GDM1 (cell line): ENCODE measurements at regions not wholly inside any gene's neighbourhood (a gene's known extent, or its start where the extent isn't known, plus 50 kb on each side); places are given as distances from the start of the nearest gene placed in this dataset.

ENCODE experiments used
- DNase-seq: peaks from one replicate; lab custom pipeline; 2025; lab: John Stamatoyannopoulos, UW

DNA sequence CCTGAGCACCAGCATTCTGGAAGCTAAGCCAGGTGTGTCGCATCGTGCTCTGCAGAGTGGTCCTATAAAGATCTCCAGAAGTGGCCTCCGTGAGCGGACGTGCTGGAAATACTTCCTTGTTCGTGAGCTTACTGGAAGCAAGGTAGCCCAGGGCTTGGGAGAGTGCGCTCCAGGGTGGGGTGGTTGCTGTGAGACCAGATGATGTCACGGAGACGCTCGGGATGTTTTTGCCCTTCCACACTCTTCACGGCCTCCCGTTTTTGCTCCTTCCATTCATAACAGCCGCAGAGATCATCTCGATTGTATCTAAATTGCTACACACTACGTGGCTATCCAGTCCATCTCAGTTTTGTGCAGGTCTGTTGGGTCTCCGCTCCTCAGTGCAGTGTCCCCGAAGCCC is 373.4 kb downstream of the THBS2 start:
- no peak for DNase-seq

DNA sequence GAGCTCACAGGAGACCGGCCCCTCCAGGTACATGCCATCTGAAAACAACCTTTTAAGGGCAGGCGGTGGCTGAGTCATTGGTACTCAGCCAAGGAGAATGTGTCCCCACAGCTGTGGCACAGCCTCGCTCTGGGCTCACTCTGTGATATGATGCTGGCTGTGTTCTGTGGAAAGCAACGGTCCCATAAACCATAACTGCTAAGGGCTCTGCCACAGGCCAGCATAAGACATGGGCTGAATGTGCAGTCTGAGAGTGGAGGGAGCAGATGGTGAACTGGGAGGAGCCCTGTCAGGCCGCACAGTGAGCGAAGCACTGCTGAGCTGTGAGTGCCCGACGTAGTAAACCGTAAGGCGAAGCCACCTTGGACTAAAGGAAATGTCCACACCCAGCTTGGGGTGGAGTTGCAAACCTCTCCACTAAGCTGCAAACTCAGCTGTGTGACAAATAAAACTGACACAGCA is 375.8 kb downstream of the THBS2 start:
- no peak for DNase-seq

DNA sequence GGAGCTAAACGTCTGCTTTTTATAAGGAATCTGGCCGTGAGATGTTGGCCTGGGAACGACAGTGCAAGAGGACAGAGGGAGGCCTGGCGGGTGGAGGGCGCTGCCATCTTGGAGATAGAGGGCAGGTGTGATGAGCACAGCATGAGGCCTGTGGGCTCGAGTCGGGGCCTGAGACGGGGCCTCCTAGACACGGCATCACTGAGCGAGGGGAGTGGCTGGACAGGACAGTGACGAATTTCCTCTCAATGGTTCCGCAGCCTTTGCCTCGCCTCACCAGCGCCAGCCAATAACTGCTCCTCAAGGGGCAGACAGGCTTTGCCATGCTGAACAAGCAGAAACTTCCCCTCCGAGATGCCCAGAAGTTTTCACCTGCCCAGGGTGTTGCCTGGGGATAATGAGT is 376.7 kb downstream of the THBS2 start:
- DNase-seq: no peak

DNA sequence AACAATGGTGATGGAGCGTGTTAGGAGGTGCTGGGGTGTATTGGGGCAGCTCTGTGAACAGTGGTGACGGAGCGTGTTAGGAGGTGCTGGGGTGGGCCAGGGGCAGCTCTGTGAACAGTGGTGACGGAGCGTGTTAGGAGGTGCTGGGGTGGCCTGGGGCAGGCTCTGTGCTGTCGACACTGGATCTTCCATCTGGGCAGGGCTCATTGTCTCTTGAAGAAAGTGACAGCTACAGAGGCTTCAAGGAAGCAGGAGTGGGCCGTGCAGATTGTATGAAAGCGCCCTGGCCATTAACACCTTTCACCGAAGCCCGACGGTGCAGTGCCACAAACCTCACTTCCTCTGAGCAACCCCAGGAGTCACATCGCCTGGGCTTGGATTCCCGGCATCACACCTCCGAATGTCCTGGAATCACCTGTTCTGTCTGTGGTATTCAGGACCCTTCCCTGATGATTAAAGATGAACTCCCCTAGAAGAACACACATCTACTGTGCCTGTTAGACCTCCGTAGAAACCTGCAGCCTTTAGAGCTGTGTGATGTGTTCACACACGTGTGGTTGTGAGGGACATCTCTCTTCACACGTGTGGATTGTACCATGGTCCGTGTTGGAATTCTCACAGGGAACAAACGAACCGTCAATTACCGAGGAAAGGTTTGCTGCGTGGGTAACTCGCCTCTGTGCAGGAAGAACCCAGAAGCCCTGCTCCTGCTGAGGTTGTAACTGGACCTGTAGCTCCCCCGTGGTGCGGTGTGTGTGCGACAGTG is 377.7 kb downstream of the THBS2 start:
- DNase-seq: no peak

DNA sequence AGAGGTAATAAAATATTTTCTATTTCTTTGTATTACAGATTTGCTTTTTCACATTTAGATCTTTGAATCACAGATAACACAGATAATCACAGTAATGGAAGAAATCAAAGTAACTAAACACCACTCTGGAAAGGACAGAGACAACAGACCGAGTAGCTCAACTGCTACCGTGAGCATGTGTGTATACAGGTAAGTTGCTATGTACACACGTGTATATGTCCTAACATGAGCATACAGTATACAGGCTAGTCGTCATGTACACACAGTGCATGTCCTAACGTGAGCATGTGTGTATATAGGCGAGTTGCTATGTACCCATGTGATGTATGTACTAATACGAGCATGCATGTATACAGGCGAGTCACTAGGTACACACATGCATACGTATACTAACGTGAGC is 379.0 kb downstream of the THBS2 start:
- no peak for DNase-seq

DNA sequence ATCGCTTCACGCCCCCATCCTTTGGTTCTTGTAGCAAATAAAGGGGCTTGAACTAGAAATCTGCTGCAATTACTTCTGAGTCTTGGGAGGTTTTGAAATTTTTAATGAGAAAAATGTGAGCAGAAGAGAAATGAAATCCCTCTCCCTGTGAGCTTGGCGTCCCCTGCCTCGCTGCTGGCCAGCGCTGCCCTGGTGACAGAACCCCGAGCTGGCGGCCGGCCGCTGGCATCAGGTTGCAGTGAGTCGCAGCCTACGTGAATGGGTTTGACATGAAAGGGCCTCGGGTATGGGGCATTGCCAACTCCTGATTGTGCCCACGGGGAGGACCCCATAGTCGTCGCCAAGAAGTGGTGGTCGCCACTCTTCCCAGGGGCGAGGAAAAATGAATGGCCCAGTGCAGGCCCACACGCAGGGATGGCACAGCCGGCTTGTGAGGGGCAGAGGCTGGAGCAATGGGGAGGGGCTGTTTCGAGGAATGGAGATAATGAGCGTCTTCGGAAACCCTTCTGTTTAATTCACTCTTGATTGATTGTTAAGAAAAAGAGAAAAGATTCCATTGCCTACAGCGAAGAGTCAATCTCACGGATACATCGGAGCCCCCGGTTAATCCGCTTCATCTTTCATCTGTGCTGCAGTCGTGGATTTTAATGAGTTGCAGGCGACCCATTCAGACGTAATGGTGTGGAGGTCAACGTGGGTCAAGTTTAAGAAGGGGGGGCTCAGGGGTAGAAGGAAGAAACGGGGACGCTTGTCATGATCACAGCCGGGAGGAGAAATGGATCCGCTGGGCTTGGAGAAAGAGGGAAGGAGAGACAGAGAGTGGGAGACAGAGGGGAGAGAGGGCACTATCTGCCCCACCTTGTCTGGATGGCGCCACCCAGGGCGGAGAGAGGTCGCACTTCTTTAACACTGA is 380.1 kb downstream of the THBS2 start:
- DNase-seq: no peak

DNA sequence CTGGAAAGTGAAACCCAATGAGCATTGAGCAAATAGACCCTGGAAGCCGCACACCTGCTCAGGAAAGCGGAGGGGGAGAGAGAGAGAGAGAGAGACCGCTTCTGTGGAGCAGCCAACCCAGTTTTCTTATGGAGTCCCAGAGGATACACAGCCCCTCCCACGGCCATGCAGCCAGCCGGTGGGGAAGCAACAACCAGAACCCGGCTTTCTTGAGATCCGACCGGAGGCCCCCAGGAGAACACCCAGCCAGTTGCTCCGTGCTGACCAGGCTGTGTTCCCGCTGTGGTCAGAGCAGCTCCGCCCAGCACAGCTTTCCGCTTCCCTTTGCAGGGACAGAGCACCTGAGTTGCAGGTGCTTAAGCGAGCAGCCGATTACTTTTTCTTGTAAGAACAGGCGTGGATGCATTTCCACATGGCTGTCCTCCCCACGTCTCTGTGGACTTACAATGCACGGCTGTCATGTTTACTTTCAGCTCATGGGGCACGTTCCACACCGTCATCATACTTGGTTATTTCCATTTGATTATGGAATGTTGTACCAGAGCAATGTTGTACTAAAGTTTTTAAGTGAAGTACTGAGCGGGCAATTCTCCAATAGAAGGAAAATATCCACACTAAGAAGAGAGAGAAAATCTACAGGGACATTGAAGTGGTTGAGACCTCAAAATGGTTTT is 381.9 kb downstream of the THBS2 start:
- no peak for DNase-seq

DNA sequence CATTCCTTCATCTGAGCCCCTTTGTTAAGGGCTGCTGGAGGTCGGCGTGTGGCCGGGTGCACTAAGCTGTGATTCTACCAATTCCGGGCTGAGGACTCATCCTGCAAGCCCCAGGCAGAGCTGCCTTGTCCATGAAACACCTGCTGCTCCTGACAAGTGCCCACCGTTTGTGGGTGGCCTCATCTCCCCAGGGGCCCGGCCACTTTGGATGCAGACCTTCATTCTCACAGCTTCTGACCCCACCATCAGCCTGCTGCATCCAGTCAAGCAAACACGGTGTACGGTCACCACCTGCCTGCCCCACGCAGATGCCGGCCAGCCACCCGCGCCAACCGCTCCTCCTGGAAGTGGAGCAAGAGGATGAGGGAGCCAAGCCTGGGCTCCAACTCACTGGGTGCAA is 382.7 kb downstream of the THBS2 start:
- no peak for DNase-seq

DNA sequence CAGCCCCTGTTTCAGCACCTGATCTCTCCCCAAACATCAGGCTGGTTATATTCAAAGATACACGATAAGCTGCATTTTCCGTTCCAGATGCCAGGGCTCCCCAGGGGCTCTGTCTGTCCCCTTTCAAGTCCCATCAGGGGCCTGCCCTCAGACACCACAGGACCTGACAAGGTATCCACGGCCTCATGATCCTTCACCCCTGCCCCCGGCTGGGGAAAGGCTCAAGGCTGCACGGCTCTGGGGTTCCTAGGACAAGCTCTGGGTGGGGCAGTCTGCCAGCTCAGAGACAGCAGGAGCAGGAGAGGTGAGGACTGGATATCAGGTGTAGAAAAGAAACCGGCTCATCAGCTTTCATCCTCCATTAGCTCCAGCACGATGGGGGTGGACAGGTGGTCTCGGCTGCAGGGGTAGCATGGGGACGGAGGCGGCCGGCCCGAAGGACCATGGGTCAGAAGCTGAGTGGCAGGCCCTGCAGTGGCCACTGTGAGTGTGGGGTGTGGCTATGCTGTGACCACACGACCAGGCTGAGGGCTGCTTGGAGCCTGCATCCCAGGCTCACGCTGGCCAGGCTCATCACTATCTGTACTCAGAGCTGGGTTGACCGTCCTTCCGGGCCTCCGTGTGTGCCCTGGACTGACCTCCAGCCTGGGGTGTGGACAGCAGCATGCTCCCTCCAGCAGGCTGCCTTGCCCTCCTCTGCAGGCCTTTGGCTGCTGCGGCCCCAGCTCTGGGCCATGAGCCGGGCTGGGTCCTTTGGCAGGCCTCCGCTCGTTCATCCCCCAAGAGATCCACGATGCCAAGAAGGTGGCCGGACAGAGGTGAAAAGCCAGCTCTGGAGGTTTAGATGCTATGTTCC is 386.2 kb downstream of the THBS2 start:
- DNase-seq: no peak

DNA sequence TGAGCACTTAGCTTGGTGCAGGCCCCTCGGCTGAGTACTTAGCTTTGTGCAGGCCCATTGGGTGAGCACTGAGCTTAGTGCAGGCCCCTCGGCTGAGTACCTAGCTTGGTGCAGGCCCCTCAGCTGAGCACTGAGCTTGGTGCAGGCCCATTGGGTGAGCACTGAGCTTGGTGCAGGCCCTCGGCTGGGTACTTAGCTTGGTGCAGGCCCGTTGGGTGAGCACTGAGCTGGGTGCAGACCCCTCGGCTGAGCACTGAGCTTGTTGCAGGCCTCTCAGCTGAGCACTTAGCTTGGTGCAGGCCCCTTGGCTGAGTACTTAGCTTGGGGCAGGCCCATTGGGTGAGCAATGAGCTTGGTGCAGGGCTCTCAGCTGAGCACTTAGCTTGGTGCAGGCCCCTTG is 387.1 kb downstream of the THBS2 start:
- no peak for DNase-seq

DNA sequence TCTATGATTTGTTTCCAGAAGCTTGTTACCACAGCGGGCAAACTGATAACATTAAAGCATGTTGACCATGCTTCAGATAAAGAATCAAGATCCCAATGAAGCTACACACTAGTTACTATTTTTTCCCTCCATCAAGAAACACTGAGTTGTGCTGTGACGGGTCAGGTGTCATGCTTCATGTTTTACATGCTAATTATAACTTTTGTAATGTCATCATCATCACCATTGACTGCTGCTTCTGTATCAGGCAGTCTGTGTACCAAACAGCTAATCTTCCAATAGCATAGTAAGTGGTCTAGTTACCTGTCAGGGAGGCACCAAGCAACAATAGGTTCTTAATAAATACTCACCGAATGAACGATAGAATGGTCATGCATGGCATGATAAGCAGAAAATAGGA is 388.1 kb downstream of the THBS2 start:
- DNase-seq: no peak

DNA sequence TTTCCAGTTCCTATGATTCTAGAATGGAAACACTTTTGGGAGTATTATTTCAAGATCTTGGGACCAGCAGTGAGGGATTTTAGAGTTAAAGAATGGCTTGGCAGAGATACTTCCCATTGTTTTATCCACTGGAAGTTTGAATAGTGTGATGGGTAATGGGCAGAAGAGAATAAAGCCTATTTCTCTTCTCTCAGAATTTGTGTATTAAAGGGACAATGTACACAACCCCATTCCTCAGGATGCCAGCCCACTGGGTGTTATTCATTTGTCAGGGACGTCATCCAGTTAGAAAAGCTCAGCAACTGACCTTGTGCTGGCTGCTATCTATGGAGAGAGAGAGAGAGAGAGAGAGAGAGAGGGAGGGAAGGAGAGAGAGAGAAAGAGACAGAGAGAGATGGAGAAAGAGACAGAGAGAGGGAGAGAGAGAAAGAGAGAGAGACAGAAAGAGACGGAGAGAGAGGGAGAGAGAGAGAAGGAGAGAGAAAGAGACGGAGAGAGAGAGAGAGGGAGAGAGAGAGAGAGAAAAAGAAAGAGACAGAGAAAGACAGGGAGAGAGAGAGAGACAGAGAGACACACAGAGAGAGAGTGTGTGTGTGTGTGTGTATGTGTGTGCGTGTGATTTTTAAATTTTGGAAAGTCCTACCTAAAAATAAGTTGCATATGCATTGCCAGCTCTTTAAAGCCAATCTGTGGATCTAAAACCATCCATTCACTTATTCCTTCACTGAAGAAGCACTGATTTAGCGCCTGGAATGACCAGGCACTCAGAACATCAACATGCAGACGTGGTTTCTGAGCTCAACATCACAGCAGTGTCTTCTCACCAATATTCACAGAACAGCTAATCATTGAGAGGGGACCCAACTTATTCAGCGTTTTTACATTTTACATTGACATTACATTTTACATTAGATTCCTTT is 388.8 kb downstream of the THBS2 start:
- no peak for DNase-seq

DNA sequence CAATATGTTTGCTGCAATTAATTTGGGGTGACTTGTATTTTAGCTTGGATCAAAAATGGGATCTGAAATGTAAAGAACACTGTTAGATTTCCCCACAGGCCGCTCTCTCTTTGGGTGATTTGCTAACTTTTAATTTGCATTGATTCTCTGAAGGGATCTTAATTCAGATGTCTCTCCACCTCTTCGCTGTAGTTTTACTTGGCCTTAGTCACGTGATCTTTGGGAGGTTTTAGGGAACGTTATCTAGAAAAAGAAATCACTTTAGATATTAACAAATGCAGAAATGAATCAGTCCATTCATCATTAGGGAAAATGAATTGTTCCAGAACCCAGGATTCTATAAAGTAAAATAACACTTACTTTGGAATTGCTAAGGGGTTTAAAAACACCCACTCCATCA is 390.2 kb downstream of the THBS2 start:
- DNase-seq: no peak

DNA sequence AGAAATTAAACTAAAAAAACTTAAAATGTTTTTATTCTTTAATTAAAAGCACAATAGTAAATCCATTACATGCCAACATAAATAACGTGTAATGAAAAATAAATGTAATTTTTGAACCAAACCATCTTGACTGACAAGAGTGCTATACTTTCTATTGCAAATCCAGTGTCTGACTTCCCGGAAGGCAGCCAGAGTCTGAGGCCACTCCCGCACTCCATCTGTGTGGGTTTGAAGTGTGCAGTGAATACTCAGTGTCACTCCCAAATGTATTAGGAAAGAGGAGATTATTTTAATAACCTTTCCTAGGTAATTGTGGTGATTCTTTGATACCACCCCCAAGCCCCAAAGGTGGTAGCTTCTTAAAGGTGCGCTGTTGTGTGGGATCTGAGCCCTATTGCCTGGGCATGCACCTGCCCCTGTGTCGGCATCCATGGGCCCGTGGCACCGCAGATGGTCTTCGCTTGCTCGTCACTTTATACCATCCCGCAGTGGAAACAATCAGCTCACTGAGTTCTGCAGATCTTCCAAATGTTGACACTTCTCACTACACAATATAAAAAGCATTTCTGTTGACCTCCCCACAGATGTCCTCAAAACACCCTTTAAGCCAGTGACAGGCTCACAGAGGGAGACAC is 391.2 kb downstream of the THBS2 start:
- no peak for DNase-seq

DNA sequence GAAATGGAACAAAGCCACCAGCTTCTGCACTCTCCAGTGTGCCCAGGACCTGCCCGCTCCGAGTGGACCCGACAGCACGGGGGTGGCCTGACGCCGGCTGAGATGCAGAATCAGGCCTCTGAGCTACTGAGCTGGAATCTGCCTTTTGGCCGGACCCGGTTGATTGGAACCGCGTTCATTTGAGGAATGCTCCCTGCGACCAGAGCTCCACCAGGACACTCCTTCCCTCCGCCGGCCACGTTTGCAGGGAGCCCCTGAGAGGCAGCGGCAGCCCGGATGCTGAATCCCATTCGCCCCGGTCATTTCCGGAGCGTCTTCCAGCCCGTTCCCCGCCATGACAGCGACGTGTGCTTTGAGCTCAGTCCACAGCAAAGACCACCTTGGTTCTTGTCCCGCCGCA is 392.7 kb downstream of the THBS2 start:
- DNase-seq: no peak

DNA sequence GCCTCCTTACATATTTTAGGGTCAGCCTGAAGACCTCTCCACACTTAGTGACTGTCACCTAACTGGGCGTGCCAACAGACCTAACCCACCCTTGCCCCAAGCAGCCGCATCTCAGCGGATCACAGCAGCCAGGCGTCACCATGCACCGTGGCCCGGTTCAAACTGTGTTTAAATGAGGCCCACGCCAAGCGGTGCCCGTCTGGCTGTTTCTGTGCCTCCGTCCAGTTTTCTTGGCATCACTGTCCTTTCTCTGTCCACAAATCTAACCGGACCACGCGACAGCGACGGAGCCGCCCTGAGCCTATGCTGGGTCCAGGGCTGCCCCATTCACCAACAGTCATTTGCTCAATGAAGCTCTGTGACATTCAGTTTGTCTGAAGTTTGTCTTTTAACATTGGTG is 393.3 kb downstream of the THBS2 start:
- DNase-seq: no peak

DNA sequence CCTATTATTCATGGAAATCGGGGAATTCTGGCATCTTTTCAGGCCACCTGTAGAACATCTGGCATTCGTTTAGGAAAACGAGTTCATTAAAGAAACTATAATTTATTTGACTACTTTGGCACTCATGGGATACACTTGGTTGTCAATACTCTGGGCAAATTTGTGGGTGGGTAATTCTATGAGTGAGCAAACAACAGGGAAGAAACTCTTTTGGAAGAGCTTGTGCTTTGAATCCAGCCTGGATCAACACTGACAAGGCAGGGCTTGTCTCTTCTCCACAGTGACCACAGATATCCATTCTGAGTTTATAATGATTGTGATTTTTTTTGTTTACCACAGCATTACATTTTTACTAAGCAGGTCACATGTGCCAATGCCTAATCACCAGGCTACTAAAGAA is 394.7 kb downstream of the THBS2 start:
- DNase-seq: no peak

DNA sequence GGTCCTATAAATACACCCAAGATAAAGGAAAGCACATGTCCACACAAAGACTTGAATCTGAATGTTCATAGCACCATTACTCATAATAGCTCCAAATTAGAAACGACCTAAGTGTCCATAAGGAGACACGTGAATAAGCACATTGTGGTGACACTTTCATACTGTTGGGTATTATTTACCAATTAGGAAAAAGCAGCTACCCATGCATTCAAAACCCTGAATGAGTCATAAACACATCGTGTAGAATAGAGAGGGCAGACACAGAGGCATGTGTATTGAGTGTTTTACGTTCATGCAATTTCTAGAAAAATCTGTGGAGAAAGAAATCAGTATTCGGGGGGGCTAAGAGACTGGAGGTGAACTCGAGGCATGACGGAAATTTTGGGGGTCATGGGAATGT is 396.7 kb downstream of the THBS2 start:
- no peak for DNase-seq

DNA sequence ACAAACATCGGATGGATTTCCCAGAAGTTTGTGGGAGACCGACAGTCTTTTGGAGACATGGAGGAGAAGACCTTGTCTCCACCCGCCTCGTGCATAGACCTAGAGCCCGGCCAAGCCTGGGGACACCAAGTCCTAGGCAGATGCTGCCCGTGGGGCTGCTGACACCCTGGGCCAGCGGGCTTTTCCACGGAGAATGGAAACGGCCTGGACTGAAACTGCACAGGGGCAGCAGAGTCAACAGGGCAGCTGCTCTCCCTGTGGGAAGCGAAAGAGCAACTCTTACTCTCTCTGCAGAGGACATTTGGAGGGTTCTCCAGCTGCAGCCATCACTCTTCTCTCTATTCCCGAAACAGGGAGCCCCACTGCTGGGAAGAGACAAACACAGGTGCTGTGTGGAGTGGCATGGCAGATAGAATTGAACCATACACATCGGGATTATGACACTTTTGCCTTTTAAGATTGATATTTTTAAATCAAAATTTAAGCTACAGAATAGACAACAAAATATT is 401.2 kb downstream of the THBS2 start:
- DNase-seq: no peak
